MV-4-11 (cell line): ENCODE measurements at regions not wholly inside any gene's neighbourhood (a gene's known extent, or its start where the extent isn't known, plus 50 kb on each side); places are given as distances from the start of the nearest gene placed in this dataset.

Experiments used
- DNase-seq: peaks from one replicate; lab custom pipeline; 2025; lab: John Stamatoyannopoulos, UW

GRCh38 chr5:137567226-137567625 is 68.1 kb upstream of the SPOCK1 start:
- no peak for DNase-seq

- peak; percentile 54 for DNase-seq
These were observed 67.7 kb upstream of the SPOCK1 start for GRCh38 chr5:137566780-137567179.

- DNase-seq, result no peak
These were observed 67.0 kb upstream of the SPOCK1 start for GRCh38 chr5:137566118-137566541.

- no peak for DNase-seq
These were observed 66.3 kb upstream of the SPOCK1 start for GRCh38 chr5:137565450-137565849.

GRCh38 chr5:137564398-137564961 is 65.4 kb upstream of the SPOCK1 start:
- peak; percentile 53 for DNase-seq

- DNase-seq, result peak; percentile 92
These were observed 64.7 kb upstream of the SPOCK1 start for GRCh38 chr5:137563646-137564397.

- DNase-seq, result no peak
These were observed 64.1 kb upstream of the SPOCK1 start for GRCh38 chr5:137563301-137563645.

- peak; percentile 29 for DNase-seq
These were observed 62.5 kb upstream of the SPOCK1 start for GRCh38 chr5:137561608-137562007.

- no peak for DNase-seq
These were observed 61.3 kb upstream of the SPOCK1 start for GRCh38 chr5:137560420-137560819.
